Neural cell (in vitro differentiated cells): ENCODE measurements at regions not wholly inside any gene's neighbourhood (a gene's known extent, or its start where the extent isn't known, plus 50 kb on each side); places are given as distances from the start of the nearest gene placed in this dataset.

ENCODE experiments used
- H2AFZ ChIP-seq: fragments of 200-600, 300-800 bp; sonication (generic), shearing (Covaris generic); 2 replicates; pipeline ENCODE4 v1.6.0; 2014; ENCODE audit warnings: low read depth, mild to moderate bottlenecking, antibody characterized with exemption, low read length, moderate library complexity
- H3F3A ChIP-seq: fragments of 200-600 bp; shearing (Covaris generic); 2 replicates; pipeline ENCODE4 v1.6.1; 2016; ENCODE audit warnings: mild to moderate bottlenecking, moderate library complexity, mixed read lengths, antibody characterized with exemption, low read length; ENCODE audit not compliant: insufficient read depth, poor library complexity, severe bottlenecking
- H3K27ac ChIP-seq: fragments of 200-600, 300-800 bp; sonication (generic), shearing (Covaris generic); 2 replicates; pipeline ENCODE4 v1.5.1; 2014; ENCODE audit warnings: mild to moderate bottlenecking, low read length, moderate library complexity
- H3K27me3 ChIP-seq: fragments of 300-800, 200-600 bp; sonication (generic), shearing (Covaris generic); 2 replicates; pipeline ENCODE4 v1.6.0; 2014; ENCODE audit warnings: mild to moderate bottlenecking, low read depth, low read length, moderate library complexity; ENCODE audit not compliant: insufficient read depth
- H3K36me3 ChIP-seq: fragments of 300-800, 200-600 bp; sonication (generic), shearing (Covaris generic); 2 replicates; pipeline ENCODE4 v1.5.1; 2014; ENCODE audit warnings: mild to moderate bottlenecking, antibody characterized with exemption, low read length, moderate library complexity; ENCODE audit not compliant: insufficient read depth
- H3K4me2 ChIP-seq: fragments of 300-800, 200-600 bp; sonication (generic), shearing (Covaris generic); 2 replicates; pipeline ENCODE4 v1.6.0; 2014; ENCODE audit warnings: mild to moderate bottlenecking, low read length
- H3K4me3 ChIP-seq: fragments of 300-800, 200-600 bp; sonication (generic), shearing (Covaris generic); 2 replicates; pipeline ENCODE4 v1.5.1; 2014; ENCODE audit warnings: mild to moderate bottlenecking, low read length, moderate library complexity
- H3K79me2 ChIP-seq: fragments of 200-600 bp; shearing (Covaris generic); replicated peaks from 2 replicates; pipeline ENCODE4 v1.6.0; 2014; ENCODE audit warnings: mild to moderate bottlenecking, low read length, moderate library complexity; ENCODE audit not compliant: insufficient read depth
- H3K9ac ChIP-seq: fragments of 300-800, 200-600 bp; sonication (generic), shearing (Covaris generic); 2 replicates; pipeline ENCODE4 v1.6.1; 2016; ENCODE audit warnings: mild to moderate bottlenecking, low read length, mixed read lengths
- H3K9me2 ChIP-seq: fragments of 200-600 bp; shearing (Covaris generic); 2 replicates; pipeline ENCODE4 v1.6.1; 2016; ENCODE audit warnings: mild to moderate bottlenecking, low read length, mixed read lengths; ENCODE audit not compliant: insufficient read depth
- H3K9me3 ChIP-seq: fragments of 200-600, 300-800 bp; sonication (generic), shearing (Covaris generic); 2 replicates; pipeline ENCODE4 v1.6.1; 2016; ENCODE audit warnings: mild to moderate bottlenecking, mixed run types, low read length, moderate library complexity, mixed read lengths
- H4K20me1 ChIP-seq: fragments of 200-600 bp; shearing (Covaris generic); 2 replicates; pipeline ENCODE4 v1.6.1; 2016; ENCODE audit warnings: mild to moderate bottlenecking, mixed run types; ENCODE audit not compliant: insufficient read depth
- CTCF ChIP-seq: fragments of 450-650 bp; IDR thresholded peaks from 2 replicates; pipeline ENCODE4 v1.5.1; 2014; ENCODE audit warnings: antibody characterized with exemption, mild to moderate bottlenecking, moderate library complexity; ENCODE audit not compliant: poor library complexity, severe bottlenecking
- EP300 ChIP-seq: fragments of 450-650 bp; conservative IDR thresholded peaks from 2 replicates; pipeline ENCODE4 v1.6.1; 2014; ENCODE audit warnings: antibody characterized with exemption, mild to moderate bottlenecking, moderate library complexity; ENCODE audit not compliant: poor library complexity, severe bottlenecking
- EZH2 ChIP-seq: fragments of 200-600, 300-800 bp; shearing (Covaris generic), sonication (generic); IDR thresholded peaks from 2 replicates; pipeline ENCODE4 v1.6.1; 2014; ENCODE audit warnings: antibody characterized with exemption, low read length, borderline replicate concordance, mild to moderate bottlenecking; ENCODE audit not compliant: insufficient read depth, poor library complexity, severe bottlenecking
- MXI1 ChIP-seq: fragments of 450-650 bp; conservative IDR thresholded peaks from 2 replicates; pipeline ENCODE4 v1.6.1; 2014; ENCODE audit warnings: antibody characterized with exemption, mild to moderate bottlenecking; ENCODE audit not compliant: poor library complexity, severe bottlenecking
- POLR2AphosphoS5 ChIP-seq: IDR thresholded peaks from 2 replicates; pipeline ENCODE4 v1.6.1; 2012
- RAD21 ChIP-seq: fragments of 450-650 bp; conservative IDR thresholded peaks from 2 replicates; pipeline ENCODE4 v1.6.1; 2014; ENCODE audit warnings: antibody characterized with exemption, mild to moderate bottlenecking, moderate library complexity
- REST ChIP-seq: IDR thresholded peaks from 2 replicates; pipeline ENCODE4 v1.6.1; 2012; ENCODE audit warnings: borderline replicate concordance
- SMC3 ChIP-seq: fragments of 450-650 bp; conservative IDR thresholded peaks from 2 replicates; pipeline ENCODE4 v1.6.1; 2014; ENCODE audit warnings: antibody characterized with exemption, mild to moderate bottlenecking, moderate library complexity; ENCODE audit not compliant: poor library complexity
- TAF1 ChIP-seq: IDR thresholded peaks from 2 replicates; pipeline ENCODE4 v1.6.1; 2012; ENCODE audit warnings: low read depth

DNA sequence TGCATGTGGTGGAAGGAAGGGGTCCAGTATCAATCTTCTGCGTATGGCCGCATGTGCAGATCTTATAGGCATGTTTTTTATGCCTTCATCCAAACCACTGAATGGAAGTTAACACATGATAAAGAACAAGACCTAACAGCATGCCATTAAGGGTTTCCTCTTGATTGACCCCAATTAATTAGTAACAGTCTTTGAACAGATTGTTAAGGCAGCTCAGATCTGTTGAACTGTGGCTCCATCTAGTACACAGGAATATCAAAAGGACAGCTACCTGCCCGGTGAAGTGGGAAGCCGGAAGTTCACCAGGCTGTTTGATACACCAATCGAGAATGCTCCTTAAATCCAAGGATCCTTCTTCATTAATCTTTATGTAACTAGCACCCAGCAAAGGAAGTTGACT lies 159.9 kb upstream of the ADAMTS16 start:
- no peaks in the 10 kb centered on the region for H3K79me2 ChIP-seq
- no peak overlapping the region for H2AFZ ChIP-seq
- H3K9me3 ChIP-seq: no peaks in the 10 kb centered on the region
- H3K4me2 ChIP-seq: no peak overlapping the region
- no peak overlapping the region for H3K27ac ChIP-seq
- no peaks in the 10 kb centered on the region for H3K27me3 ChIP-seq
- no peak overlapping the region for H3K9ac ChIP-seq
- H4K20me1 ChIP-seq: no peaks in the 10 kb centered on the region
- H3K36me3 ChIP-seq: no peaks in the 10 kb centered on the region
- H3F3A ChIP-seq: no peaks in the 10 kb centered on the region
- H3K9me2 ChIP-seq: no peaks in the 10 kb centered on the region
- TF ChIP-seq POLR2AphosphoS5: no peak
- no peak overlapping the region for H3K4me3 ChIP-seq

DNA sequence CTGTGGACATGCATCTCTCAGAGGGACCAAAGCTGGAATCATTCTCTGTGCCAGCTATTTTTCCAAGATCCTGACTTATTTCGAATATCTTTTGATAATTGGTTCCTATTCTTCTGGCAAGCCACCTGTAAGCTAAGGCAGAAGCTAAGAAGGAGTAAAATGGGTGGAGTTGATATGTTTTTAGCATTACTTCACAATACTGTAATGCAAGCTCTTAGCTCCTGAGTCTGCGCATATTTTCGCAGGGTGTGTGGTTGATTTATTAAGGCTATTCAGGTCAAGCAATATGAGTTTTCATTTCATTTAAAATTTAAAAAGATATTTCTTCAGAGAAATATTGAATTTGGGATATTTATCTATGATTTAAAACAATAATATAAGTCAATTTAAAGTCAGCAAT lies 158.5 kb upstream of the ADAMTS16 start:
- H2AFZ ChIP-seq: no peak overlapping the region
- H3K4me2 ChIP-seq: no peak overlapping the region
- no peaks in the 10 kb centered on the region for H3K79me2 ChIP-seq
- no peaks in the 10 kb centered on the region for H3K9me2 ChIP-seq
- no peaks in the 10 kb centered on the region for H3K9me3 ChIP-seq
- no peaks in the 10 kb centered on the region for H4K20me1 ChIP-seq
- no peaks in the 10 kb centered on the region for H3F3A ChIP-seq
- no peak for TF ChIP-seq MXI1
- TF ChIP-seq EZH2: no peak
- TF ChIP-seq RAD21: no peak
- TF ChIP-seq TAF1: no peak
- TF ChIP-seq CTCF: no peak
- no peak for TF ChIP-seq EP300
- TF ChIP-seq SMC3: no peak
- TF ChIP-seq POLR2AphosphoS5: no peak
- no peak for TF ChIP-seq REST
- no peak overlapping the region for H3K9ac ChIP-seq
- no peaks in the 10 kb centered on the region for H3K36me3 ChIP-seq
- no peak overlapping the region for H3K27ac ChIP-seq
- no peak overlapping the region for H3K4me3 ChIP-seq
- no peaks in the 10 kb centered on the region for H3K27me3 ChIP-seq

- Histone ChIP-seq H3K79me2 (no peaks in the 10 kb centered on the region), H4K20me1 (no peaks in the 10 kb centered on the region), H3K9me2 (no peaks in the 10 kb centered on the region), H3K4me2 (no peak overlapping the region), H2AFZ (no peak overlapping the region), H3K36me3 (no peaks in the 10 kb centered on the region), H3K9ac (no peak overlapping the region), H3K27ac (no peak overlapping the region), H3F3A (no peaks in the 10 kb centered on the region), H3K4me3 (no peak overlapping the region), H3K9me3 (no peaks in the 10 kb centered on the region), H3K27me3 (no peaks in the 10 kb centered on the region)
- TF ChIP-seq SMC3: no peak
- TF ChIP-seq EP300: no peak
- TF ChIP-seq POLR2AphosphoS5: no peak
- no peak for TF ChIP-seq RAD21
- TF ChIP-seq MXI1: no peak
- no peak for TF ChIP-seq TAF1
- no peak for TF ChIP-seq CTCF
- no peak for TF ChIP-seq REST
- no peak for TF ChIP-seq EZH2
Observed at GRCh38 chr5:4983701-4984100, 156.4 kb upstream of the ADAMTS16 start.
